Neural cell (in vitro differentiated cells): ENCODE measurements at regions not wholly inside any gene's neighbourhood (a gene's known extent, or its start where the extent isn't known, plus 50 kb on each side); places are given as distances from the start of the nearest gene placed in this dataset.

Experiments used
- H2AFZ ChIP-seq: fragments of 200-600, 300-800 bp; sonication (generic), shearing (Covaris generic); 2 replicates; pipeline ENCODE4 v1.6.0; 2014; ENCODE audit warnings: low read depth, mild to moderate bottlenecking, antibody characterized with exemption, low read length, moderate library complexity
- H3F3A ChIP-seq: fragments of 200-600 bp; shearing (Covaris generic); 2 replicates; pipeline ENCODE4 v1.6.1; 2016; ENCODE audit warnings: mild to moderate bottlenecking, moderate library complexity, mixed read lengths, antibody characterized with exemption, low read length; ENCODE audit not compliant: insufficient read depth, poor library complexity, severe bottlenecking
- H3K27ac ChIP-seq: fragments of 200-600, 300-800 bp; sonication (generic), shearing (Covaris generic); 2 replicates; pipeline ENCODE4 v1.5.1; 2014; ENCODE audit warnings: mild to moderate bottlenecking, low read length, moderate library complexity
- H3K27me3 ChIP-seq: fragments of 300-800, 200-600 bp; sonication (generic), shearing (Covaris generic); 2 replicates; pipeline ENCODE4 v1.6.0; 2014; ENCODE audit warnings: mild to moderate bottlenecking, low read depth, low read length, moderate library complexity; ENCODE audit not compliant: insufficient read depth
- H3K36me3 ChIP-seq: fragments of 300-800, 200-600 bp; sonication (generic), shearing (Covaris generic); 2 replicates; pipeline ENCODE4 v1.5.1; 2014; ENCODE audit warnings: mild to moderate bottlenecking, antibody characterized with exemption, low read length, moderate library complexity; ENCODE audit not compliant: insufficient read depth
- H3K4me2 ChIP-seq: fragments of 300-800, 200-600 bp; sonication (generic), shearing (Covaris generic); 2 replicates; pipeline ENCODE4 v1.6.0; 2014; ENCODE audit warnings: mild to moderate bottlenecking, low read length
- H3K4me3 ChIP-seq: fragments of 300-800, 200-600 bp; sonication (generic), shearing (Covaris generic); 2 replicates; pipeline ENCODE4 v1.5.1; 2014; ENCODE audit warnings: mild to moderate bottlenecking, low read length, moderate library complexity
- H3K79me2 ChIP-seq: fragments of 200-600 bp; shearing (Covaris generic); replicated peaks from 2 replicates; pipeline ENCODE4 v1.6.0; 2014; ENCODE audit warnings: mild to moderate bottlenecking, low read length, moderate library complexity; ENCODE audit not compliant: insufficient read depth
- H3K9ac ChIP-seq: fragments of 300-800, 200-600 bp; sonication (generic), shearing (Covaris generic); 2 replicates; pipeline ENCODE4 v1.6.1; 2016; ENCODE audit warnings: mild to moderate bottlenecking, low read length, mixed read lengths
- H3K9me2 ChIP-seq: fragments of 200-600 bp; shearing (Covaris generic); 2 replicates; pipeline ENCODE4 v1.6.1; 2016; ENCODE audit warnings: mild to moderate bottlenecking, low read length, mixed read lengths; ENCODE audit not compliant: insufficient read depth
- H3K9me3 ChIP-seq: fragments of 200-600, 300-800 bp; sonication (generic), shearing (Covaris generic); 2 replicates; pipeline ENCODE4 v1.6.1; 2016; ENCODE audit warnings: mild to moderate bottlenecking, mixed run types, low read length, moderate library complexity, mixed read lengths
- H4K20me1 ChIP-seq: fragments of 200-600 bp; shearing (Covaris generic); 2 replicates; pipeline ENCODE4 v1.6.1; 2016; ENCODE audit warnings: mild to moderate bottlenecking, mixed run types; ENCODE audit not compliant: insufficient read depth
- CTCF ChIP-seq: fragments of 450-650 bp; IDR thresholded peaks from 2 replicates; pipeline ENCODE4 v1.5.1; 2014; ENCODE audit warnings: antibody characterized with exemption, mild to moderate bottlenecking, moderate library complexity; ENCODE audit not compliant: poor library complexity, severe bottlenecking
- EP300 ChIP-seq: fragments of 450-650 bp; conservative IDR thresholded peaks from 2 replicates; pipeline ENCODE4 v1.6.1; 2014; ENCODE audit warnings: antibody characterized with exemption, mild to moderate bottlenecking, moderate library complexity; ENCODE audit not compliant: poor library complexity, severe bottlenecking
- EZH2 ChIP-seq: fragments of 200-600, 300-800 bp; shearing (Covaris generic), sonication (generic); IDR thresholded peaks from 2 replicates; pipeline ENCODE4 v1.6.1; 2014; ENCODE audit warnings: antibody characterized with exemption, low read length, borderline replicate concordance, mild to moderate bottlenecking; ENCODE audit not compliant: insufficient read depth, poor library complexity, severe bottlenecking
- MXI1 ChIP-seq: fragments of 450-650 bp; conservative IDR thresholded peaks from 2 replicates; pipeline ENCODE4 v1.6.1; 2014; ENCODE audit warnings: antibody characterized with exemption, mild to moderate bottlenecking; ENCODE audit not compliant: poor library complexity, severe bottlenecking
- POLR2AphosphoS5 ChIP-seq: IDR thresholded peaks from 2 replicates; pipeline ENCODE4 v1.6.1; 2012
- RAD21 ChIP-seq: fragments of 450-650 bp; conservative IDR thresholded peaks from 2 replicates; pipeline ENCODE4 v1.6.1; 2014; ENCODE audit warnings: antibody characterized with exemption, mild to moderate bottlenecking, moderate library complexity
- REST ChIP-seq: IDR thresholded peaks from 2 replicates; pipeline ENCODE4 v1.6.1; 2012; ENCODE audit warnings: borderline replicate concordance
- SMC3 ChIP-seq: fragments of 450-650 bp; conservative IDR thresholded peaks from 2 replicates; pipeline ENCODE4 v1.6.1; 2014; ENCODE audit warnings: antibody characterized with exemption, mild to moderate bottlenecking, moderate library complexity; ENCODE audit not compliant: poor library complexity
- TAF1 ChIP-seq: IDR thresholded peaks from 2 replicates; pipeline ENCODE4 v1.6.1; 2012; ENCODE audit warnings: low read depth

GRCh38 chr2:144682248-144682647 lies 162.3 kb upstream of the ZEB2 start:
- TF ChIP-seq RAD21 (no peak), SMC3 (no peak), EP300 (no peak), EZH2 (no peak), REST (no peak), CTCF (no peak), TAF1 (no peak)
- no peak overlapping the region for H3K9ac ChIP-seq
- H3K27me3 ChIP-seq, result no peaks in the 10 kb centered on the region
- no peaks in the 10 kb centered on the region for H4K20me1 ChIP-seq
- no peaks in the 10 kb centered on the region for H3K36me3 ChIP-seq
- H3K4me2 ChIP-seq, result no peak overlapping the region
- H2AFZ ChIP-seq, result no peak overlapping the region
- no peaks in the 10 kb centered on the region for H3K79me2 ChIP-seq
- H3F3A ChIP-seq, result no peaks in the 10 kb centered on the region
- H3K27ac ChIP-seq, result no peak overlapping the region
- no peak overlapping the region for H3K4me3 ChIP-seq
- no peaks in the 10 kb centered on the region for H3K9me3 ChIP-seq
- H3K9me2 ChIP-seq, result no peaks in the 10 kb centered on the region

- no peak overlapping the region for H3K4me2 ChIP-seq
- no peaks in the 10 kb centered on the region for H3K9me3 ChIP-seq
- no peaks in the 10 kb centered on the region for H3K36me3 ChIP-seq
- H3F3A ChIP-seq, result no peaks in the 10 kb centered on the region
- no peaks in the 10 kb centered on the region for H3K27me3 ChIP-seq
- no peak overlapping the region for H3K9ac ChIP-seq
- TF ChIP-seq POLR2AphosphoS5 (no peak), MXI1 (no peak), EZH2 (no peak), TAF1 (no peak), REST (no peak), CTCF (no peak), RAD21 (no peak), SMC3 (no peak), EP300 (no peak)
- no peak overlapping the region for H3K4me3 ChIP-seq
- H4K20me1 ChIP-seq, result no peaks in the 10 kb centered on the region
- no peaks in the 10 kb centered on the region for H3K9me2 ChIP-seq
- no peak overlapping the region for H2AFZ ChIP-seq
- no peaks in the 10 kb centered on the region for H3K79me2 ChIP-seq
- no peak overlapping the region for H3K27ac ChIP-seq
These were observed 161.5 kb upstream of the ZEB2 start for GRCh38 chr2:144681389-144681788.
